ENCODE measurements at regions not wholly inside any gene's neighbourhood (a gene's known extent, or its start where the extent isn't known, plus 50 kb on each side); places are given as distances from the start of the nearest gene placed in this dataset.

- Histone ChIP-seq H3K36me3 (replicated peaks; ENCODE audit: insufficient read depth, low read length) (no peaks in the 10 kb centered on the region), H3F3A (ENCODE audit: insufficient read depth, low read length) (no peaks in the 10 kb centered on the region), H3K79me2 (ENCODE audit: low read length) (no peaks in the 10 kb centered on the region), H3K4me3 (ENCODE audit: low read length) (no peak overlapping the region), H3K27me3 (replicated peaks; ENCODE audit: insufficient read depth, low read length) (peaks cover 47% of the 10 kb centered on the region), H3K9me2 (replicated peaks; ENCODE audit: insufficient read depth, low read length) (no peaks in the 10 kb centered on the region), H3K27ac (ENCODE audit: low read length) (no peak overlapping the region), H3K9me3 (replicated peaks; ENCODE audit: insufficient read depth, low read length) (no peaks in the 10 kb centered on the region), H4K20me1 (ENCODE audit: insufficient read depth, low read length) (no peaks in the 10 kb centered on the region), H2AFZ (ENCODE audit: low read length) (no peak overlapping the region), H3K4me1 (ENCODE audit: low read length) (no peaks in the 10 kb centered on the region), H3K9ac (ENCODE audit: low read length) (no peak overlapping the region), H3K4me2 (ENCODE audit: low read depth, low read length) (no peak overlapping the region)
- TF ChIP-seq EZH2 (optimal IDR thresholded peaks at IDR 0.05; ENCODE audit: low read depth, low read length) = no peak
- TF ChIP-seq, protein P1, sequence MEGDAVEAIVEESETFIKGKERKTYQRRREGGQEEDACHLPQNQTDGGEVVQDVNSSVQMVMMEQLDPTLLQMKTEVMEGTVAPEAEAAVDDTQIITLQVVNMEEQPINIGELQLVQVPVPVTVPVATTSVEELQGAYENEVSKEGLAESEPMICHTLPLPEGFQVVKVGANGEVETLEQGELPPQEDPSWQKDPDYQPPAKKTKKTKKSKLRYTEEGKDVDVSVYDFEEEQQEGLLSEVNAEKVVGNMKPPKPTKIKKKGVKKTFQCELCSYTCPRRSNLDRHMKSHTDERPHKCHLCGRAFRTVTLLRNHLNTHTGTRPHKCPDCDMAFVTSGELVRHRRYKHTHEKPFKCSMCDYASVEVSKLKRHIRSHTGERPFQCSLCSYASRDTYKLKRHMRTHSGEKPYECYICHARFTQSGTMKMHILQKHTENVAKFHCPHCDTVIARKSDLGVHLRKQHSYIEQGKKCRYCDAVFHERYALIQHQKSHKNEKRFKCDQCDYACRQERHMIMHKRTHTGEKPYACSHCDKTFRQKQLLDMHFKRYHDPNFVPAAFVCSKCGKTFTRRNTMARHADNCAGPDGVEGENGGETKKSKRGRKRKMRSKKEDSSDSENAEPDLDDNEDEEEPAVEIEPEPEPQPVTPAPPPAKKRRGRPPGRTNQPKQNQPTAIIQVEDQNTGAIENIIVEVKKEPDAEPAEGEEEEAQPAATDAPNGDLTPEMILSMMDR (IDR thresholded peaks at IDR 0.05; ENCODE audit: low read length) = no peak
- TF ChIP-seq EZH2phosphoT487 (IDR thresholded peaks at IDR 0.05; ENCODE audit: low read length) = no peak
- no peak for DNase-seq
Measured at GRCh38 chr22:27487600-27488452, 313.7 kb downstream of the MN1 start.

DNA sequence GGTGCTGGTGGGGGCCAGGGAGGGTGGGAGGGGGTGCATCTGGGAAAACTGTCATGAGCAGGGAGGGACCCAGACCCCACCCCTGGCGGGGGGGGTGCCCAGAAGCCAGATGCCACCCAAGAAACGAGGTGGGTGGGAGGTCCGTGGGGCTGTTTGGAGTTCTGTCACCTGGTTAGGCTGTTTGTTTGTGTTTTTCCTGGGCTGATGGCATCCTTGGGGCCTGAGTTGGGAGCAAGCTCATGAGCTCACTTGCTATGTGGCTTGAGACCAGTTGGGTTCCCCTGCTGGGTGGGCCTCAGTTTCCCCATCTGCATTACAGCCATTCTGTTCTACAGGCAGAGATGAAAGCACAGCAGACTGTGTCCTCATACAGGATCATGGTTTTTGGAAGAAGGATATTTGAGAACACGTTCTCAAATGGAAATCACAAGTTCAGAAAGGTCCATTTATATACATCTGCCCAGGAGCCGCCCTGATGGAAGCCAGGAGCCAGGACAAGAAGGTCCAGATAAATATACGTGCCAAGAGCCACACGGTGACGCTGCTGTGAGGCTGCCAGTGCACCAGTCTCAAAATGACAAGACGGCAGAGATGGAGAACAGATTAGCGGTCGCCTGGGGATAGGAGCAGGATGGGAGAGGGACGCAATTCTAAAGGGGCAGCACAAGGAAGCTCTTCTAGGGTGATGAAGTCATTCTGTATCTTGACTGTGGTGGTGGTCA, 312.9 kb downstream of the MN1 start:
- H3K9me3 ChIP-seq (replicated peaks; ENCODE audit: insufficient read depth, low read length) = no peaks in the 10 kb centered on the region
- no peaks in the 10 kb centered on the region for H3F3A ChIP-seq (ENCODE audit: insufficient read depth, low read length)
- no peak overlapping the region for H3K4me3 ChIP-seq (ENCODE audit: low read length)
- H3K27me3 ChIP-seq (replicated peaks; ENCODE audit: insufficient read depth, low read length) = peaks cover 42% of the 10 kb centered on the region
- H2AFZ ChIP-seq (ENCODE audit: low read length) = no peak overlapping the region
- TF ChIP-seq EZH2phosphoT487 (IDR thresholded peaks at IDR 0.05; ENCODE audit: low read length) (no peak), EZH2 (optimal IDR thresholded peaks at IDR 0.05; ENCODE audit: low read depth, low read length) (no peak)
- TF ChIP-seq, protein P1 (IDR thresholded peaks at IDR 0.05; ENCODE audit: low read length) = no peak
- H3K79me2 ChIP-seq (ENCODE audit: low read length) = no peaks in the 10 kb centered on the region
- H3K9ac ChIP-seq (ENCODE audit: low read length) = no peak overlapping the region
- H4K20me1 ChIP-seq (ENCODE audit: insufficient read depth, low read length) = no peaks in the 10 kb centered on the region
- H3K27ac ChIP-seq (ENCODE audit: low read length) = no peak overlapping the region
- H3K9me2 ChIP-seq (replicated peaks; ENCODE audit: insufficient read depth, low read length) = no peaks in the 10 kb centered on the region
- H3K4me2 ChIP-seq (ENCODE audit: low read depth, low read length) = no peak overlapping the region
- no peak for DNase-seq
- no peaks in the 10 kb centered on the region for H3K36me3 ChIP-seq (replicated peaks; ENCODE audit: insufficient read depth, low read length)
- H3K4me1 ChIP-seq (ENCODE audit: low read length) = no peaks in the 10 kb centered on the region

DNA sequence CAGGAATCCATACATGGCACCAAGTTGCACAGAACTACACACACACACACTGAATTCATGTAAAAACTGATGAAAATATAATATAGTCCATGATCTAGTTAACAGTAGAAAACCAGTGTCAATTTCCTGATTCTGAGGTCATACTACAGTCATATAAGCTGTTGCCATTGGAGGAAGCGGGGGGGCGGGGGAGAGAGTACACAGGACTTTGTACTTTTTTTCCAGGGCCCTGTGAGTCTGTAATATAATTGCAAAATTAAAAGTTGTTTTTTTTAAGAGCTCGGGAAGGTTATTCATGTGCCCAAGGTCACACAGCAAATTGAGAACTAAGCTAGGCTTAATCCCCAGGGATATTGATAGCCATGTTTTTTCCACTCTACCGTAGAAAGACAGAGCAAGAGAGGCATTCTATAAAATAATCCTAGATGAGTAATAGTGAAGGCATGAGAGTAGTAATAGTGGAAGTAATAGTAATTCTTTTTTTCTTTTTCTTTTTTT, 312.3 kb downstream of the MN1 start:
- H3K9ac ChIP-seq (ENCODE audit: low read length) = no peak overlapping the region
- H3K27me3 ChIP-seq (replicated peaks; ENCODE audit: insufficient read depth, low read length) = peaks cover 44% of the 10 kb centered on the region
- no peaks in the 10 kb centered on the region for H3F3A ChIP-seq (ENCODE audit: insufficient read depth, low read length)
- H3K9me3 ChIP-seq (replicated peaks; ENCODE audit: insufficient read depth, low read length) = no peaks in the 10 kb centered on the region
- no peak overlapping the region for H2AFZ ChIP-seq (ENCODE audit: low read length)
- no peaks in the 10 kb centered on the region for H3K36me3 ChIP-seq (replicated peaks; ENCODE audit: insufficient read depth, low read length)
- no peak for DNase-seq
- H4K20me1 ChIP-seq (ENCODE audit: insufficient read depth, low read length) = no peaks in the 10 kb centered on the region
- H3K4me2 ChIP-seq (ENCODE audit: low read depth, low read length) = no peak overlapping the region
- TF ChIP-seq EZH2 (optimal IDR thresholded peaks at IDR 0.05; ENCODE audit: low read depth, low read length) (no peak), EZH2phosphoT487 (IDR thresholded peaks at IDR 0.05; ENCODE audit: low read length) (no peak)
- TF ChIP-seq, protein P1 (IDR thresholded peaks at IDR 0.05; ENCODE audit: low read length) = no peak
- no peaks in the 10 kb centered on the region for H3K4me1 ChIP-seq (ENCODE audit: low read length)
- H3K27ac ChIP-seq (ENCODE audit: low read length) = no peak overlapping the region
- H3K9me2 ChIP-seq (replicated peaks; ENCODE audit: insufficient read depth, low read length) = no peaks in the 10 kb centered on the region
- H3K4me3 ChIP-seq (ENCODE audit: low read length) = no peak overlapping the region
- H3K79me2 ChIP-seq (ENCODE audit: low read length) = no peaks in the 10 kb centered on the region

Measured in MM.1S (cell line).